D721Med (cell line): ENCODE measurements at regions not wholly inside any gene's neighbourhood (a gene's known extent, or its start where the extent isn't known, plus 50 kb on each side); places are given as distances from the start of the nearest gene placed in this dataset.
"Not testable (repeated sequence)": the region's sequence is repeated elsewhere in the genome, so short reads cannot be mapped to it uniquely, and the experiment has no call there.

ENCODE experiments used
- DNase-seq: peaks from one replicate; pipeline ENCODE4 v3.0.0; 2011; ENCODE audit warnings: low spot score; ENCODE audit not compliant: insufficient read length
- FAIRE-seq: peaks from 2 replicates; lab custom pipeline; 2011; peaks lifted over from hg19 to GRCh38; lab: Jason Lieb, UNC
- TF ChIP-seq, protein P1 (sequence below): IDR thresholded peaks from 2 replicates; pipeline ENCODE4 v1.5.1; 2012; ENCODE audit warnings: mild to moderate bottlenecking, control low read depth; ENCODE audit not compliant: insufficient read depth; ENCODE audit errors: missing control alignments

DNA sequence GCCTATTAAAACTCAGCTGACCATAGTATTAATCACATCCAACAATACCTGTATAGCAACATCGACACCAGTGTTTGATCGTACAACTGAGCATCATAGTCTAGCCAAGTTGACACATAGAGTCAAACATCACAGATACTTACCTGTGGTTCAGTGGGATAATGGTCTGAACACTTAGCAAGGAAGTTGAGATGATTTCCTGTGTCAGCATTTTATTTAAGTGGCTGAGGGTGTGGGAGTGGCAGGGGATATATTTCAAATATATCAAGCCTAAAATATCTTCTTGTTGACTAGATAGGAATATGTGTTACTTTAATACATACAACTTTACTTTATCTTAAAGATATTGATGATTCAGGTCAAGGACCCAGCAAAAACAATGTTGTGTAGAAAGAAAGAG lies 1038.6 kb downstream of the TSN start:
- FAIRE-seq, result no peak
- DNase-seq, result no peak
- TF ChIP-seq, protein P1, sequence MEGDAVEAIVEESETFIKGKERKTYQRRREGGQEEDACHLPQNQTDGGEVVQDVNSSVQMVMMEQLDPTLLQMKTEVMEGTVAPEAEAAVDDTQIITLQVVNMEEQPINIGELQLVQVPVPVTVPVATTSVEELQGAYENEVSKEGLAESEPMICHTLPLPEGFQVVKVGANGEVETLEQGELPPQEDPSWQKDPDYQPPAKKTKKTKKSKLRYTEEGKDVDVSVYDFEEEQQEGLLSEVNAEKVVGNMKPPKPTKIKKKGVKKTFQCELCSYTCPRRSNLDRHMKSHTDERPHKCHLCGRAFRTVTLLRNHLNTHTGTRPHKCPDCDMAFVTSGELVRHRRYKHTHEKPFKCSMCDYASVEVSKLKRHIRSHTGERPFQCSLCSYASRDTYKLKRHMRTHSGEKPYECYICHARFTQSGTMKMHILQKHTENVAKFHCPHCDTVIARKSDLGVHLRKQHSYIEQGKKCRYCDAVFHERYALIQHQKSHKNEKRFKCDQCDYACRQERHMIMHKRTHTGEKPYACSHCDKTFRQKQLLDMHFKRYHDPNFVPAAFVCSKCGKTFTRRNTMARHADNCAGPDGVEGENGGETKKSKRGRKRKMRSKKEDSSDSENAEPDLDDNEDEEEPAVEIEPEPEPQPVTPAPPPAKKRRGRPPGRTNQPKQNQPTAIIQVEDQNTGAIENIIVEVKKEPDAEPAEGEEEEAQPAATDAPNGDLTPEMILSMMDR, result no peak

DNA sequence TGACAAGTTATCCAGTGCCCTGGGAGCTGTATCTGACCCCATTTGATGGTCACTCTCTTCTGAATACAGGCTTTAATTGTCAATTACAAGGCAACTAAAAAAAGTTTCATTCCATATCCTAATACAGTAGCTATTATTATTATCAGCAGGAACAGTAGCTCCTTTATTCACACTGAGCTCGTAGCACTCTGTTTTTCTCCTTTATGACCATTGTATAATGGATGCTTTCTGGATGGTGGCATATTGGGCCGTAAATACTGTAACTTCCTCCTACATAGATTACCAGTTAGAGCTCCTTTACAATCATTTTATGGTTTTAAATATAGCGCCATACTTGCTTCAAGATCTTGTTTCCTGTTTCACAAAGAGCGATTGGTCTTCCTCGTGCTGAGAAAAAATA lies 1040.3 kb downstream of the TSN start:
- FAIRE-seq (no peak), DNase-seq (no peak)
- TF ChIP-seq, protein P1, result no peak

DNA sequence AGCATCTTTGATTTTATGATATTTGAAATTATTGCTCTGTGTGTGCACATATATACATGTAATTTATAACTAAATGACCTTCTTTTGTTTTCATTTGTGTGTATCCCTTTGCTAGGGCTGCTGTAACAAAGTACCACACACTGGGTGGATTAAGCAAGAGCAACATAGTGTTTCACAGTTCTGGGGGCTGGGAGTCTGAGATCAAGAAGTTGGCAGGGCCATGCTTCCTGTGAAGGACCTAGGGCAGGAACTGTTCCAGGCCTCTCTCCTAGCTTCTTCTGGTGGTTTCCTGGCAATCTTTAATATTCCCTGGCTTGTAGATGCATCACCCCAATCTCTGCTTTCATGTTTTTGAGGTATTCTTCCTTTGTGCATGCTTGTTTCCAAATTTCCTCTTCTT lies 1043.9 kb downstream of the TSN start:
- FAIRE-seq, result no peak
- TF ChIP-seq, protein P1, result no peak
- no peak for DNase-seq

DNA sequence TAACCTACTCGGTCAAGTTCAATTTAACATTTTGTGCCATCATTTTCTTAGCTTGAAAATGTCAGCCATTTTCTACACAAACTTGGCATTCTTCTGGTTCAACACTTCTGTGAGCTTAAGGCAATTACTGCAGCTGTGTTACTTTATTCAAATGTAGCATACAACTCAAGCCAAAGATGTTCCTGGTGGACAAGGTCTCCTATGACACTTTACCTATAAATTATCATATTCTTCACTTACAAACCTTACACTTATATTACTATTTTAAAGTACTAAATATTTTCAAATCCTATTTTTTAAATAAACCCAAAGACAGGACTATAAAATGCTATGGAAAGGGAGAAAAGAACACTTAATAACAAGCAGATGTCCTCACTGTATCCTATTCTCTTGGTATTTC lies 1045.3 kb downstream of the TSN start:
- TF ChIP-seq, protein P1, result no peak
- FAIRE-seq (no peak), DNase-seq (no peak)

DNA sequence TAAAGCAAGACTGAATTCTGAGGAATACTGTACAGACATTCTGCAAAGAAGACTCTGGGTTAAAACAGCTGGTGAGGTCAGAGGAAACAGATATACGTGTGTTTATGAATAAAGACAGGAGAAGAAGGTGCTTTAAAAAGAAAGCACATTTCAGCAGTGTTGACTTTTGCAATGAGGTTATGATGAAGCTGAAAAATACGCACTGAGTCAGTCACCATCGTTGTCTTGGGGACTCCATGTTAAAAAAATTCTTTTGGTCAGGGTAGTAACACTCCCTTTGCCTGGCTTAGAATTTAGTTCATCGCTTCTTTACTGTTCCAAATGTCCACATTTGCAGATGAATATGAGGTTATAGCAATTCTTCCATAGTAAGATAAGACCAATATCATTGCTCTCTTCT lies 1049.0 kb downstream of the TSN start:
- TF ChIP-seq, protein P1, result no peak
- FAIRE-seq (no peak), DNase-seq (no peak)

DNA sequence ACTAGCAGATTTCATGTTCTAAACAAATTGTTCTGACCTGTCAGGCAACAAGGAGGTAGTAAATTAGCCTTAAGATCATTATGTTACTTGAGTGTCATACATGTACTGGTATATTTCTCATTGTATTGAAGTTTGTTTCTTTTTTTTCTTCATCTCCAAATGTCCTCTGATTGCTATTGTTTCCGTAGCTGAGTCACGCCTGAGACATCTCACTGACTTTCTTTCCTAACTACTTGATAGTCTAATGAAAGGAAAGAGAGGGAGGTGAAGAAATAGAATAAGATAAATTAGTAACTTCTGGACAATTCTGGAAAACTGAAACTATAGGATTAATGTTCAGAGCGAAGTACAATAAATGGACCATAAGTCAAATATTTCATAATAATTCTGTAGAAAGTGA lies 1049.9 kb downstream of the TSN start:
- DNase-seq, result no peak
- no peak for FAIRE-seq
- TF ChIP-seq, protein P1, result no peak

DNA sequence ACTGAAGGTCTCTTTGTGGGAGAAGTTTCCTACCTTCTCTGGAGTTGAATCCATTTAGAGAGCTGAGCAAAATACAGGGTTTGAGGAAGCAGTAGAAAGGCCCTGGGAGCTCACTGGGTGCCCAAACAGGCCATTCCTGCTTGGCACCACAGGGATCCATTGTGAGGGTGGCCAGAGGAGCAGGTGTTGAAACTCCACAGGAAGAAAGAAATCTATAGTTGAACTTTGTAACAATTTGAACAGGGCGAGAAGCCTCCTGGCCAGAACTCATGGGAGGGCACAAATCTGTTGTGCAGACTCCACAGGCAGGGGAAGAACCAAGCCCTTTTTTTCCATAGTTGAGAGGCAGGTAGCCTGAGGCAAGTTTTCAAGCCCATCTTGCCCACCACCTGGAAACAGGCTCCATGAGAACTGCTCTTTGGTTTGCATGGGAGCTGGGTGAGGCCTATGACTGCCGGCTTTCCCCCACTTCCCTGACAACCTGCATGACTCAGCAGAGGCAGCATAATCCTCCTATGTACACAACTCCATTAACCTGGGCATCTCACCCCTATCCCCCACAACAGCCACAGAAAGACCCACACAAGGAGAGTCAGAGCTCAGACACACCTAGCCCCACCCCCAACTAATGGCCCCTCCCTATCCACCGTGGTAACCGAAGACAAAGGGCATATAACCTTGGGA lies 1053.0 kb downstream of the TSN start:
- TF ChIP-seq, protein P1, result no peak
- DNase-seq, result no peak
- FAIRE-seq, result no peak

DNA sequence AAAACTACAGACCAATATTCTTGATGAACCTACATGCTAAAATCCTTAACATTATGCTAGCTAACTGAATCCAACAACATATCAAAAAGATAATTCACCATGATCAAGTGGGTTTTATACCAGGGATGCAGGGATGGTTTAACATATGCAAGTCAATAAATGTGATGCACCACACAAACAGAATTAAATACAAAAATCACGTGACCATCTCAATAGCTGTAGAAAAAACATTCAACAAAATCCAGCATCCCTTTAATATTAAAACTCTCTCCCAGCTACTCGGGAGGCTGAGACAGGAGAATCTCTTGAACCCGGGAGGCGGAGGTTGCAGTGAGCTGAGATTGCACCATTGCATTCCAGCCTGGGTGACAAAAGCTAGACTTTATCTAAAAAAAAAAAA lies 1056.8 kb downstream of the TSN start:
- not testable (repeated sequence) for DNase-seq, FAIRE-seq
